ENCODE measurements at regions not wholly inside any gene's neighbourhood (a gene's known extent, or its start where the extent isn't known, plus 50 kb on each side); places are given as distances from the start of the nearest gene placed in this dataset.

GRCh38 chr2:120523766-120524165 is 177.8 kb downstream of the INHBB start:
- ChIA-PET RAD21 (ENCODE audit: unreplicated experiment) (no interaction called here), CTCF (interaction anchor here (0.6 kb wide), 1 partner anchor 25 kb away, joined by 3 read pairs; no protein-coding TSS in a partner anchor), POLR2A (interaction anchor here (0.6 kb wide), 1 partner anchor 125 kb away, joined by 6 read pairs; no protein-coding TSS in a partner anchor), SMC1A (ENCODE audit: uncharacterized antibody, unreplicated experiment) (no interaction called here)
- H3K4me1 ChIP-seq (ENCODE audit: control insufficient read depth, insufficient read depth, low read length), result no peaks in the 10 kb centered on the region
- no peak for DNase-seq (ENCODE audit: low read depth, low spot score)
- in situ Hi-C loops (cut with MboI) (no loop called here), intact Hi-C loops (cut with micrococcal nuclease; ENCODE audit: unreplicated experiment) (no loop called here)
- no peak for ATAC-seq
- WGBS (ENCODE audit: insufficient coverage, insufficient replicate concordance, low lambda C conversion rate, missing lambda C conversion rate), result 35% methylated on average over 5 of the region's 5 CpGs
- no peak overlapping the region for H3K4me3 ChIP-seq
- H3K27ac ChIP-seq (ENCODE audit: control insufficient read depth, insufficient read depth), result no peak overlapping the region
- H3K36me3 ChIP-seq (ENCODE audit: control insufficient read depth in 2 of 2, insufficient read depth in 2 of 2, low read length in 1 of 2), result no peaks in the 10 kb centered on the region
- BruUV-seq (replicated peaks), result no TSS peak
- peaks cover 2% of the 10 kb centered on the region; the same call in 1 of the 2 replicates for H4K20me1 ChIP-seq (ENCODE audit: control insufficient read depth, insufficient read depth)
- TF ChIP-seq BCL3 (IDR thresholded peaks at IDR 0.05; ENCODE audit: borderline replicate concordance, insufficient read depth, low read depth, low read length, poor library complexity, severe bottlenecking) (no peak), ZNF622 (IDR thresholded peaks at IDR 0.05) (no peak), SMC3 (IDR thresholded peaks at IDR 0.05; ENCODE audit: borderline replicate concordance, low read length) (no peak), ATF2 (IDR thresholded peaks at IDR 0.05; ENCODE audit: low read length) (no peak)
- no peak overlapping the region for H3K4me2 ChIP-seq (ENCODE audit: control insufficient read depth, insufficient read depth)
- no peak overlapping the region for H3K9ac ChIP-seq (ENCODE audit: control insufficient read depth, insufficient read depth, low read length)
- no peak for FAIRE-seq
- H3K79me2 ChIP-seq (ENCODE audit: control insufficient read depth, insufficient read depth, low read length), result no peaks in the 10 kb centered on the region
- H3K9me3 ChIP-seq (replicated peaks; ENCODE audit: control insufficient read depth, insufficient read depth, low read length), result no peaks in the 10 kb centered on the region
- no peak overlapping the region for H2AFZ ChIP-seq (ENCODE audit: control insufficient read depth, low read depth, low read length)
- peaks cover 4 to 9% of the 10 kb centered on the region in 2 experiments; a peak in 2 of 4 replicates for H3K27me3 ChIP-seq (replicated peaks in 1 of 2; ENCODE audit: control insufficient read depth in 2 of 2, insufficient read depth in 2 of 2, low read length in 1 of 2)

GRCh38 chr2:120524174-120524573 is 178.2 kb downstream of the INHBB start:
- FAIRE-seq, result no peak
- no peak overlapping the region for H3K9ac ChIP-seq (ENCODE audit: control insufficient read depth, insufficient read depth, low read length)
- ChIA-PET RAD21 (ENCODE audit: unreplicated experiment) (no interaction called here), POLR2A (interaction anchor here (0.6 kb wide), 1 partner anchor 125 kb away, joined by 6 read pairs; no protein-coding TSS in a partner anchor), CTCF (interaction anchor here (0.6 kb wide), 1 partner anchor 25 kb away, joined by 3 read pairs; no protein-coding TSS in a partner anchor), SMC1A (ENCODE audit: uncharacterized antibody, unreplicated experiment) (no interaction called here)
- no peak overlapping the region for H2AFZ ChIP-seq (ENCODE audit: control insufficient read depth, low read depth, low read length)
- BruUV-seq (replicated peaks), result no TSS peak
- no peaks in the 10 kb centered on the region for H3K9me3 ChIP-seq (replicated peaks; ENCODE audit: control insufficient read depth, insufficient read depth, low read length)
- peaks cover 2% of the 10 kb centered on the region; the same call in 1 of the 2 replicates for H4K20me1 ChIP-seq (ENCODE audit: control insufficient read depth, insufficient read depth)
- H3K27me3 ChIP-seq (replicated peaks in 1 of 2; ENCODE audit: control insufficient read depth in 2 of 2, insufficient read depth in 2 of 2, low read length in 1 of 2), result peaks cover 4 to 9% of the 10 kb centered on the region in 2 experiments; a peak in 2 of 4 replicates
- H3K4me1 ChIP-seq (ENCODE audit: control insufficient read depth, insufficient read depth, low read length), result no peaks in the 10 kb centered on the region
- WGBS (ENCODE audit: insufficient coverage, insufficient replicate concordance, low lambda C conversion rate, missing lambda C conversion rate), result 15% methylated on average over 9 of the region's 9 CpGs
- H3K79me2 ChIP-seq (ENCODE audit: control insufficient read depth, insufficient read depth, low read length), result no peaks in the 10 kb centered on the region
- no peak overlapping the region for H3K27ac ChIP-seq (ENCODE audit: control insufficient read depth, insufficient read depth)
- no peak overlapping the region for H3K4me3 ChIP-seq
- intact Hi-C loops (cut with micrococcal nuclease; ENCODE audit: unreplicated experiment), result no loop called here
- H3K4me2 ChIP-seq (ENCODE audit: control insufficient read depth, insufficient read depth), result no peak overlapping the region
- in situ Hi-C loops (cut with MboI), result no loop called here
- no peak for ATAC-seq
- H3K36me3 ChIP-seq (ENCODE audit: control insufficient read depth in 2 of 2, insufficient read depth in 2 of 2, low read length in 1 of 2), result no peaks in the 10 kb centered on the region
- no peak for DNase-seq (ENCODE audit: low read depth, low spot score)
- no peak for TF ChIP-seq BCL3 (IDR thresholded peaks at IDR 0.05; ENCODE audit: borderline replicate concordance, insufficient read depth, low read depth, low read length, poor library complexity, severe bottlenecking)
- TF ChIP-seq MYC (IDR thresholded peaks at IDR 0.05; ENCODE audit: insufficient read depth, insufficient read length, insufficient replicate concordance, low read length, severe bottlenecking), result no peak
- TF ChIP-seq PBX3 (IDR thresholded peaks at IDR 0.05; ENCODE audit: insufficient replicate concordance, low read depth, low read length), result no peak
- TF ChIP-seq SUZ12 (IDR thresholded peaks at IDR 0.05; ENCODE audit: unreplicated experiment), result no peak
- TF ChIP-seq SIN3A (IDR thresholded peaks at IDR 0.05; ENCODE audit: low read depth, low read length), result no peak
- TF ChIP-seq HCFC1 (IDR thresholded peaks at IDR 0.05; ENCODE audit: low read length), result no peak
- no peak for TF ChIP-seq CBX3 (IDR thresholded peaks at IDR 0.05; ENCODE audit: borderline replicate concordance, low read depth)
- no peak for TF ChIP-seq CBX5 (IDR thresholded peaks at IDR 0.05; ENCODE audit: low read depth)

All from GM12878 (cell line).